Activated T-helper 9 cell treated with anti-CD3 and anti-CD28 coated beads, Interleukin-2, amount 50 U/mL, for 16 hours (primary cell): ENCODE measurements at regions not wholly inside any gene's neighbourhood (a gene's known extent, or its start where the extent isn't known, plus 50 kb on each side); places are given as distances from the start of the nearest gene placed in this dataset.

Experiments used
- DNase-seq: peaks from one replicate; pipeline ENCODE4 v3.0.0-alpha.2; 2020; ENCODE audit warnings: low read depth

- no peak for DNase-seq
These were observed 378.5 kb downstream of the RFPL4B start for GRCh38 chr6:112725541-112726085.

DNA sequence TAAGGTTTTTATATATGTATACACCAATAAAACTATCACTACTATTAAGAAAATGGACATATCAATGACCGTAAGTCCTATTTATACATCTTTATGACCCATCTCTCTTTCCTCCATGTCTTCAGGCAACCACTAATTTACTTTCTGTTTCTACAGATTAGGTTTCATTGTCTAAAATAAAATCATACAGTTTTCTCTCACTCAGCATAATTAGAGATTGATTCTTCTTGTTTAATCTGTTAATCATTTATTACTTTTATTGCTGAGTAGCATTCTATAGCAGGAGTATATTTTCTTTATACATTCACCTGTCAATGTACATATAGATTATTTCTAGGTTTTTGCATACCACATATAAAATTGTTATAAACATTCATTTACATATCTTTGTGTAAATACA lies 388.0 kb downstream of the RFPL4B start:
- DNase-seq: no peak

DNA sequence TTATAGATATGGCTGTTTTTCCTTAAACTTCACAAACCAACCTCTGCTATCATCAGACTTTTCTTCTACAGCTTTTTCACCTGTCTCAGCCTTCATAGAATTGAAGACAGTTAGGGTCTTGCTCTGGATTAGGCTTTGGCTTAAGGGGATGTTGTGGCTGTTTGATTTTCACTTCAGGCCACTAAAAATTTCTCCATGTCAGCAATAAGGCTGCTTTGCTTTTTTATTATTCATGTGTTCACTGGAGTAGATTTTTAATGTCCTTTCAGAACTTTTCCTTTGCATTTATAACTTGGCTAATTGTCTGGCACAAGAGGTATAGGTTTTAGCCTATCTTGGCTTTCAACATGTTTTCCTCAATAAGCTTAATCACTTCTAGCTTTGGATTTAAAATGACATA lies 392.6 kb downstream of the RFPL4B start:
- DNase-seq: no peak

DNA sequence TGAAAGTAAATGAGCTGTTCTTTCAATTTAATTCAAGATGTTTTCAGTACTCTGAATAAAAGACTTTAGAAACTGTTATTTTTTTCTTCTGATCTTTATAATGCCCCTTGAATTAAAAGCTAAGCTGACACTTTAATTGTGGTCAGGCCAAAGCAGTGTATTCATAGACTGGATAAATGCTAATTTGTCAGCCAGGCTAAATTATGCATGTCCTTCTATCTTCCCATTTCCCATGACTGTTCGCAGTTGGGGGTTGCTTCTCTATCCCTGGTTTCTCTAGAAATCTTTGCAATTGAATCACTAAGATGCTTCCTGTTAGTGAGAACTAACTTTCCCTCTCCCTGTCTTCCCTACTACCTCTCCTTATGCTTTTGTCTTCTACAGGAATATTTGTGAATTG lies 396.2 kb downstream of the RFPL4B start:
- DNase-seq: no peak

DNA sequence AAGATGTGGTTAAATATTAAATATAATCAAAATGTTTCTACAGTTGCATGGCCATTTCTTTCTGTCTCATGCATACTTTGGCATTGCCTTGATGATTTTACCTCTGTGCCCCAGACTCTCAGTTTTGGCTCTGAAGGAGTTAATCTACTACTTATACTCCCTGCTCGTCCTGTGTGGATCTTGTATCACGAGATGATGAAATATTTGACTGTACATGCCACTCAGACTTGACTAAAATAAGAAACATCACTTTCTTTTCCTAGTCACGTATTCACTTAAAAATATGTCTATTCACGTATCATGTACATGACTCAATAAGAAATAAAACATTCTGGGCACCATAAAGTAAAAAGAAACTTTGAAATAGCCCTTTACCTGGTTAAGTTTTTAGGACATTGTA lies 397.7 kb downstream of the RFPL4B start:
- no peak for DNase-seq

GRCh38 chr6:112745765-112746164 lies 398.6 kb downstream of the RFPL4B start:
- DNase-seq: no peak

DNA sequence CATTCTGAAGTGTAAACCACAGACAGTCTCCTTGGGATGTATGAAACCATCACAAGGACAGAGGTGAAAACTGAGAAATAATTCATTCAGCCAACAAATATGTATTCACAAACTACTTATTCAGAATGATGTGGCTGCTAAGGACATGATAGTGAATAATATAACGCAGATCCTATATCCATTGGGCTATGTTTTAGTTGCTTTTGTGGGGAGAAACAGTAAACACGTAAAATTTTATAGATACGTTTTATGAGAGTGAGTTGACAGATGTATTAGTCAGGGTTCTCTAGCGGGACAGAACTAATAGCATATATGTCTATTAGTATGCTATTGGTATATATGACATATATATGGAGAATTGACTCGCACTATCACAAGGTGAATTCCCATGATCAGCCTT lies 402.5 kb downstream of the RFPL4B start:
- no peak for DNase-seq

- no peak for DNase-seq
These were observed 405.2 kb downstream of the RFPL4B start for GRCh38 chr6:112752305-112752704.

DNA sequence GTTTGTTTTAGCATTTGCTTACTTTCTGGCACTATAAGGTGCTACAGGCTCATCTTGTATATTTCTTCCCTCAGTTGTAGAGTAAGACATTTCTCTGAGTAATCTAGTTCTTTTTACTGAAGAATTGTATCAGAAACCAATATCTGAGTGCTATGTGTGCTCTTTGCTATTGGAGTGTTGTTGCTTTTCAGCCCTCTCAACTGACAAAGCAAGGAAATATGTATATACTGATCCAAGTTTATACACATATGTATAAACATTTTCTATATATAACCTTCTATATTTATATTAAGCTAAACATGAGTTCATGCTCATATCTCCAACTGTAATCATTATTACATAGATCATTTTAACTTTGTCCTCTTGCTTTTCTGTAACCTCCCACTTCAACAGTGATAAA lies 405.7 kb downstream of the RFPL4B start:
- no peak for DNase-seq

- no peak for DNase-seq
These were observed 413.7 kb downstream of the RFPL4B start for GRCh38 chr6:112760831-112761230.

GRCh38 chr6:112761740-112762139 lies 414.6 kb downstream of the RFPL4B start:
- no peak for DNase-seq

DNA sequence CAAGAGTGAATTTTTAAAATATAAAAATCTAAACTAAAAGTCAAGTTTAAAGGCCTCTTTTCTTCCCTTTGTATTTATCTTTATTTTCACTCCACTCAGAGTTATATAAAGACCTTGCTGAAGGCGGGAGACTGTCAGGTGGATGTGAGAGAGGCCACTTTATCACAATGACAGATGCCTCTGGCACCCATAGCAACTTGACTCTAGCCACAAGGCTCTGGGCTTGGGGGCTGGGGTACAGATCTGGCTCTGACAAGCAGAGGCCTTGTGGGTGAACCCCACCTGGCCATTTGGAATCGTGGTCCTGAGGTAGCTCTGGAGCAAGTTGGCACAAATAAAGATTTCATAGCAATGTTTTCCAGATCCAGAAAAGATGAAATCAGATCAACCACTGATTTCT lies 417.2 kb downstream of the RFPL4B start:
- DNase-seq: no peak

DNA sequence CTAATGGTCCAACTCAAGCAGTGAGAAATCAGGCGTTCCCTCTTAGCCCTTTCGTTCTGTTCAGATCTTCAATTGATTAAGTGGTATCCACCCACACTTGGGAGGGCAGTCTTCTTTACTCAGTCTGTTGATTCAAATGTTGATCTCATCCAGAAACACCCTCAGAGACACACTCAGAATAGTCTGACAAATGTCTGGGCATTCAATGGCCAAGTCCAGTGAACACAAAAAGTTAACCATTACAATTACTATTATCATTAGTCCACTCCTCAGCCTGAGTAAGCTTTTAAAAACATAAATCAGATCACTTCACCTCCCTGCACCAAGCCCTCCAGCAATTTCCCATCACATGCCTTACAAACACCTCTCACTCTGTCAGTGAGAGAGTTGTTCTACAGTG lies 423.2 kb downstream of the RFPL4B start:
- no peak for DNase-seq

DNA sequence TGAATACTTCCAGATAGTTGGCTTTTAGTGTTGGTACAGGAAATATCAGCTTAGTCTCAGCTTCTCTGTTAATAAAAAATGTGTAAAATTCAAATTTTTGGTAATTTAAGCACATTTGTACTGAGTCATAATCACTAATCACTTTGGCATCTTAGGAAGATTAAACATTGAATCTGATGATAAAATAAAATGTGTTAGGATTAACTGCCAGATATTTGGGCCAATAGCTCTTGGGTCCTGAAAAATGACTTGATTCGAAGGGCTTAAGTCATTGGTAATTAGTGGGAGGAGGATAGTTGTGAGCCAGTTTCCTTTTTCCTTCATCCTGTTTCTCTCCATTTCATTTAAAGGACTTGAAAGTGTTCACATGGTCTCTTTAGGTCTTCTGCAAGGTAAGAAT lies 426.1 kb downstream of the RFPL4B start:
- no peak for DNase-seq

GRCh38 chr6:112774319-112774718 lies 427.2 kb downstream of the RFPL4B start:
- no peak for DNase-seq

DNA sequence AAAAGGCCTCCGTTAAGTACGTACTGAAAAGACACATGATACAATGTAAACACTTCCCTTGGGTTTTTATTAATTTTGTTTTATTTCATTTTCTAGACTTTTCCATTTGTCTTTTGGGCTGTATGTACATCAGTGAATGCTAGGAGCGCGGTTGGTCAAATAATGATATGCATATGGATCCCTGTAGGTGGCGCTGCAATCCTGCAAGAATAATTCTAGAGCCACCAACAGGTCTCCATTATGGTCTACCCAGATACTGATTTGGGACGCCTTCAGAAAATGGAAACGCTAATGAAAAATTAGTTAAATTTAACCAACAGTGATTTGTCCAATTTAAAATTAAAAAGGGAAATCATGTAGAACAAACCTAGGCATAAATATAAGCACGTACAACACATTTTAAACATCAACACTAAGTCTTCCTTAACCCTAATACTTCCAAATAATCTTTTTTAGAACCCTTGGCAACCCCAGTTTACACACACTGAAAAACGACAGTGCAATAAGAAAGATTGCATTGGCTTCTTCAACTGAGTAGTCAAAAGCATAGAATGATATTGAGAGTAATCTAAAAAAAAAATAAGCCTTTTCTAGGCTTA lies 433.5 kb downstream of the RFPL4B start:
- DNase-seq: no peak

DNA sequence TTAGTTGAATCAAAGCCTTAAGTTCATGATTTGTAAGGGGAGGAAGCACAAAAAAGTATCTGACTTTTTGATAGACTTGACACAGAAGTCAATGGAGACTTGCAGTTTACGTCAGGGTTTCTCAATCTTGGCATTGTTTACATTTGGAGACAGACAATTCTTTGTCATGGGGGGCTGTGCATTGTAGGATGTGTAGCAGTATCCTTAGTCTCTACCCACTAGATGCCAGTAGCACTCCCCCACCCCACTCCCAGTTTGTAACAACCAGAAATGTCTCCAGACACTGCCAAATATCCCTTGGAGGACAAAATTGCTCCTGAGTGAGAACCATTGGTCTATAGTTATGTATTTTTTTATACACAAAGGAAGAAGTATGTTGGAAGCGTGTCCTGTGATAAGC lies 434.1 kb downstream of the RFPL4B start:
- no peak for DNase-seq

GRCh38 chr6:112785408-112785807 lies 438.3 kb downstream of the RFPL4B start:
- DNase-seq: no peak

GRCh38 chr6:112786801-112787200 lies 439.7 kb downstream of the RFPL4B start:
- DNase-seq: no peak

DNA sequence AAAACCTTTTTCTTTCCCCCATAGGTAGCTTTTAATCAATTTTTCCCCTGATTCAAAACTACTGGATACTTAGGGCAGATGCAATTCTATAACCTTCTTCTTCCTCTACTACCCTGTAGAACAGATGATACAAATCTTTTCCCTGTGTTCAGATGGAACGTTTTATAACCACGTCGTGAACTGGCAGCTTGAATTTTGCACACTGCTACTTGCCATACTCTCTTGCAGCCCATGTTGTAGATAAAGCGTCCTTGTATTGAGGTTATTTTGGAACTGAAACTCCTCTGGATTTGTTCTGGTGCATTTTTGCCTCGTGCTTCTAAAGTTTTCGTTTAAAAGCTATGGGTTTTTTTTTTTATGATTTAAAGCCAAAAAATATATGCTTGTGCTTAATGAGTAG lies 440.2 kb downstream of the RFPL4B start:
- no peak for DNase-seq

DNA sequence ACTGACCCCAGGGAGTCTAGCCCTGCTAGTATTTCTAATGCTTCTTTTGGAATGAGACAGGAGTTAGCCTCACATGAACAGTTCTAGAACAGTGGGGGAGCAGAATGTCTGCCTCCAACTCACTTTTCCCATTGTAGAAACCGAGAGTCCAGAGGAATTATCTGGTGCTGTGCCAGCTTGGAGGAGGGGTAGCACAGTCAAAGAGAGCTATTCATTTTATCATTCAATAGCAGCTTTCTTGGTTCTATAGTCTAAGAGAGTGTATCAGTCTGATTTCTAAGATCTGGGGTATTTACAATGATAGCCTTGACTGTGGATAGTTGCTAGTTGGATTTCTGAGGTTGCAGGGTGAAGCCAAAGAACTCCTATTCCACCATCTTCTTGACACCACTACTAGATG lies 448.2 kb downstream of the RFPL4B start:
- no peak for DNase-seq

DNA sequence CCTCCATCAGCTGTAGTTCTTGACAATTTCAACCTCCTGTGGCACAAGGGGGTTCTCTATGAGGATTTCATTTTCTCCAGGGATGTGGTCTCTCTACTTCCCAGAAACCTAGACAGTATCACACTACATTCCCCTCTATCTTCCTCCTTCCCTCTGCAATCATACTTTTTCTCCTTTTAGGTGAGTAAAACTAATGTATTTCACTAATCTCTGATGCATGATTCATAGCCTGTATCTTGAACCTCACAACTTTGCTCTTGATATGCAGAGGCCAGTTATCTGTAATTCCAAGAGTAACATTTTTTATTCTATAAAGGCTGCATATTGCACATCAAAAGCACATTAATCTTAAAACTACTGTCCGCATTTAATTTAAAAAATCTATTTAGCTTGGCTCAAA lies 449.6 kb downstream of the RFPL4B start:
- no peak for DNase-seq

- no peak for DNase-seq
These were observed 452.8 kb downstream of the RFPL4B start for GRCh38 chr6:112799889-112800288.

- no peak for DNase-seq
These were observed 453.3 kb downstream of the RFPL4B start for GRCh38 chr6:112800439-112800838.

GRCh38 chr6:112800916-112801315 lies 453.8 kb downstream of the RFPL4B start:
- no peak for DNase-seq
